Subcutaneous abdominal adipose tissue (tissue), 5 donors: ENCODE measurements at regions not wholly inside any gene's neighbourhood (a gene's known extent, or its start where the extent isn't known, plus 50 kb on each side); places are given as distances from the start of the nearest gene placed in this dataset.

Source experiments
- H3K27ac ChIP-seq: one replicate; pipeline ENCODE4 v1.7.0; 2013; ENCODE audit warnings: low read depth, mild to moderate bottlenecking, inconsistent platforms, low read length, moderate library complexity
- H3K27me3 ChIP-seq, 5 donors: one replicate each; pipeline ENCODE4 v1.7.0; 2013; ENCODE audit warnings: low read length in 5 of 5, inconsistent platforms in 1 of 5; ENCODE audit not compliant: control insufficient read depth in 5 of 5, insufficient read depth in 4 of 5
- H3K36me3 ChIP-seq, 5 donors: one replicate each; pipeline ENCODE4 v1.7.0; 2013; ENCODE audit warnings: low read length in 5 of 5; ENCODE audit not compliant: control insufficient read depth in 5 of 5, insufficient read depth in 5 of 5
- H3K4me1 ChIP-seq, 5 donors: one replicate each; pipeline ENCODE4 v1.7.0; 2013; ENCODE audit warnings: low read length in 5 of 5, mild to moderate bottlenecking in 3 of 5, moderate library complexity in 1 of 5; ENCODE audit not compliant: control insufficient read depth in 5 of 5, insufficient read depth in 5 of 5
- H3K4me3 ChIP-seq, 5 donors: one replicate each; pipeline ENCODE4 v1.7.0; 2013; ENCODE audit warnings: low read length in 5 of 5, low read depth in 1 of 5
- H3K9ac ChIP-seq, 5 donors: one replicate each; pipeline ENCODE4 v1.7.0; 2013; ENCODE audit warnings: low read length in 5 of 5, mild to moderate bottlenecking in 4 of 5, moderate library complexity in 3 of 5
- H3K9me3 ChIP-seq, 5 donors: one replicate each; pipeline ENCODE4 v1.7.0; 2013; ENCODE audit warnings: low read length in 5 of 5; ENCODE audit not compliant: control insufficient read depth in 5 of 5
- donor health status: healthy.
- donor health status: healthy.
- donor health status: healthy.
- donor health status: healthy.
- donor health status: healthy.

GRCh38 chr5:5011151-5011550, 129.0 kb upstream of the ADAMTS16 start:
- H3K36me3 ChIP-seq: no peaks in the 10 kb centered on the region
- no peak overlapping the region for H3K4me3 ChIP-seq
- no peak overlapping the region for H3K27ac ChIP-seq
- H3K9me3 ChIP-seq: no peaks in the 10 kb centered on the region
- H3K9ac ChIP-seq: no peak overlapping the region
- no peaks in the 10 kb centered on the region for H3K27me3 ChIP-seq
- peaks cover 0 to 10% (median 6%) of the 10 kb centered on the region in 5 donors for H3K4me1 ChIP-seq

DNA sequence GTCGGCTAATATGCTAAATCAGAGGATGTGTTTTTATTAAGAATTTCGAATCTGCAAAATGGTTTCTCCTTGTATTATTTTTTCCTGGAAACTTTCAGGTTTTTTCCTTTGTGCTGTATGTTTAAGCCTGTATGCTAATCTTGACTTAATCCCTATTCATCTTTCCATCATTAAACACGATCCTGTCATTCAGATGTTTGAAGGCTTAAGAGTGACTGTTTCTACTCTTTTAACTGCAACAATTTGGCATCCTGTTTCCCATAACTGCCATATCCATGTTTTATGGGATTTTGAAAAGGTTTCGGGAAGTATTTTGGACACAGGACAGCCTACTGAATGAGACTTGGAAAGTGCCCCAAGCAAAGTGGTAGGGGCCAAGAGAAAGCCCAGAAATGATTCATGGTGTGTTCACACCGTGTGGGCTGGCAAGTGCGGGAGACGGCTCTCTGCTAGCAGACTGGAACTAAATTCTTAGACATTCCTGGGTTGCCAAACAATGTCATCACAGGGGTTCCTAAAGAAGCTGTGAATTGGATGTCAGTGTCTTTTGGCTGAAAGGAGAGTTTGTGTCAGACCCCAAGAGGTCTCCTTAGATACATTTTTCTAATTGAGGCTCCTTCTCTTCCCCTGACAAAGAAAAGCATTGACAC, 125.4 kb upstream of the ADAMTS16 start:
- no peak overlapping the region for H3K9ac ChIP-seq
- H3K27me3 ChIP-seq: no peaks in the 10 kb centered on the region

GRCh38 chr5:5017827-5018577, 122.1 kb upstream of the ADAMTS16 start:
- H3K36me3 ChIP-seq: no peaks in the 10 kb centered on the region
- H3K4me3 ChIP-seq: no peak overlapping the region
- H3K9me3 ChIP-seq: peaks cover 0 to 4% (median 0%) of the 10 kb centered on the region in 5 donors
- no peak overlapping the region for H3K27ac ChIP-seq
- H3K4me1 ChIP-seq: peaks cover 0 to 11% (median 6%) of the 10 kb centered on the region in 5 donors
- H3K9ac ChIP-seq: no peak overlapping the region
- H3K27me3 ChIP-seq: no peaks in the 10 kb centered on the region

More for the DNA sequence above, 125.4 kb upstream of the ADAMTS16 start:
- H3K9me3 ChIP-seq: peaks cover 0 to 4% (median 0%) of the 10 kb centered on the region in 5 donors
- no peak overlapping the region for H3K27ac ChIP-seq
- H3K4me1 ChIP-seq: peaks cover 0 to 11% (median 6%) of the 10 kb centered on the region in 5 donors
- no peaks in the 10 kb centered on the region for H3K36me3 ChIP-seq
- H3K4me3 ChIP-seq: no peak overlapping the region

DNA sequence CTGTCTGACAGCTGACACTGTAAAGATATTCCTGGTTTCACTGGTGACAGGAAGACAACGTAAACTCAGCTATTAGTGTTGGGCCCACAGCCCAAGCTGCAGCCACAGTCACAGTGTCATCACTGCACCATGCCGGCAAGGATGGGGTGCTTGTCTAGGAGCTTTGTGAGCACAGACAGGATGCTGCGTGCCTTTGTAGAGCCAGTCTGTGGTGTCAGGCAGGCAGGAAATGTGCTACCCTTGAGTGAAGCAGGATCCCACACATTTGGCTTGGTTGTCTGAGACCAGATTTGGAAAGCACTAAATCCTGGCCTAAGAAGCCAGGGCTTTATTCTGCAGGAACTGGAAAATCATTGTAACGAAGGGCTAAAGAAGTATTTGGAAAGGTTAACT, 121.6 kb upstream of the ADAMTS16 start:
- Histone ChIP-seq H3K36me3 (no peaks in the 10 kb centered on the region), H3K9me3 (peaks cover 0 to 4% (median 0%) of the 10 kb centered on the region in 5 donors), H3K9ac (no peak overlapping the region), H3K27me3 (no peaks in the 10 kb centered on the region), H3K27ac (no peak overlapping the region), H3K4me3 (no peak overlapping the region), H3K4me1 (peaks cover 0 to 11% (median 6%) of the 10 kb centered on the region in 5 donors)

- peaks cover 0 to 4% (median 0%) of the 10 kb centered on the region in 5 donors for H3K4me1 ChIP-seq
- H3K27me3 ChIP-seq: no peaks in the 10 kb centered on the region
- H3K9ac ChIP-seq: no peak overlapping the region
- H3K27ac ChIP-seq: no peak overlapping the region
- peaks cover 0 to 7% (median 0%) of the 10 kb centered on the region in 5 donors for H3K9me3 ChIP-seq
- no peak overlapping the region for H3K4me3 ChIP-seq
- H3K36me3 ChIP-seq: no peaks in the 10 kb centered on the region
These were observed 118.7 kb upstream of the ADAMTS16 start for GRCh38 chr5:5021436-5021835.

DNA sequence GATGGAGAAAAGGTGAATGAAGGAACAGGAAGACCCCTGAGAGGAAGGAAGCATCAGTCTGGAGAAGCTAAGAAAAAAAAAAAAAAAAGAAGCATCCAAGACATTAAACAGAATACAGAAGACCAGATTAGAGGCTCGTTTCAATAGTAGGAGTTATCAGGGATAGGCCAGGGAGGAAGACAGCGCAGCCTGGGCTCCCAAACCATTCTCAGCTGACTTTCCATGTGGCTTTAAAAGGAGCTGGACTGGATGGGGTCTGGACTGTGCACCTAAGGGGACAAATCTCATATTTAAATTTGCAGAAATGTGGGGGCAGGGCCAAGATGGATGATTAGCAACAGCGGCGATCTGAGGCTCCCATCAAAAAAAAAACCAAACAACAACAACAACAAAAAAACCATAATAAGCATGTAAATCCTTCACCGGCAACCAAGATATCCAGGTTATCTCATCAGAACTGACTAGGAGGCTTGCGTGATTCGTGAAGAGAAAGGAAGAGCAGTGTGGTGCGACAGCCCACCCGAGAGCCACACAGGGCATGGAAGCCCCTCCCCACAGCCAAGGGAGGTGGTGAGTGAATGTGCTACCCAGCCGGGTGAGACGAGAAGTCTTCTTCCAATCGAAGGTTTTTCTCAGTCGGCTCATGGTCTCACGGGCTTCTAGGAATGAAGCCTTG, 114.9 kb upstream of the ADAMTS16 start:
- no peak overlapping the region for H3K27ac ChIP-seq
- H3K27me3 ChIP-seq: no peaks in the 10 kb centered on the region
- no peaks in the 10 kb centered on the region for H3K4me1 ChIP-seq
- peak overlapping the region in 2 of 5 donors; percentile 18 to 31 for H3K4me3 ChIP-seq
- peaks cover 0 to 2% (median 0%) of the 10 kb centered on the region in 5 donors for H3K9me3 ChIP-seq
- no peaks in the 10 kb centered on the region for H3K36me3 ChIP-seq
- H3K9ac ChIP-seq: no peak overlapping the region

- H3K9ac ChIP-seq: no peak overlapping the region
These were observed 114.2 kb upstream of the ADAMTS16 start for GRCh38 chr5:5025774-5026408.

GRCh38 chr5:5026409-5026785, 113.7 kb upstream of the ADAMTS16 start:
- Histone ChIP-seq H3K4me3 (no peak overlapping the region), H3K9me3 (peaks cover 0 to 2% (median 0%) of the 10 kb centered on the region in 5 donors), H3K9ac (no peak overlapping the region), H3K36me3 (no peaks in the 10 kb centered on the region), H3K27ac (no peak overlapping the region), H3K4me1 (no peaks in the 10 kb centered on the region), H3K27me3 (no peaks in the 10 kb centered on the region)

More at GRCh38 chr5:5025774-5026408, 114.2 kb upstream of the ADAMTS16 start:
- Histone ChIP-seq H3K36me3 (no peaks in the 10 kb centered on the region), H3K27me3 (no peaks in the 10 kb centered on the region), H3K27ac (no peak overlapping the region), H3K9me3 (peaks cover 0 to 2% (median 0%) of the 10 kb centered on the region in 5 donors), H3K4me1 (no peaks in the 10 kb centered on the region), H3K4me3 (peak overlapping the region in 2 of 5 donors; percentile 18 to 31)

- Histone ChIP-seq H3K9ac (no peak overlapping the region), H3K4me1 (peaks cover 0 to 5% (median 0%) of the 10 kb centered on the region in 5 donors), H3K4me3 (no peak overlapping the region), H3K27me3 (no peaks in the 10 kb centered on the region), H3K27ac (no peak overlapping the region), H3K36me3 (no peaks in the 10 kb centered on the region), H3K9me3 (peaks cover 0 to 3% (median 0%) of the 10 kb centered on the region in 5 donors)
These were observed 108.5 kb upstream of the ADAMTS16 start for GRCh38 chr5:5031665-5032064.
